Mesothelial cell of epicardium (in vitro differentiated cells): ENCODE measurements at regions not wholly inside any gene's neighbourhood (a gene's known extent, or its start where the extent isn't known, plus 50 kb on each side); places are given as distances from the start of the nearest gene placed in this dataset.

Source experiments
- DNase-seq, 2 experiments: peaks; one replicate each; pipeline ENCODE4 v3.0.0; 2021; ENCODE audit warnings: low spot score in 2 of 2; ENCODE audit not compliant: unreplicated experiment in 2 of 2
- H3K27ac Mint-ChIP-seq: 2 replicates; pipeline ENCODE4 v1.8.0; 2021; ENCODE audit warnings: mixed read lengths
- H3K27me3 Mint-ChIP-seq: 2 replicates; pipeline ENCODE4 v1.8.0; 2021; ENCODE audit warnings: low read depth, mixed read lengths
- H3K36me3 Mint-ChIP-seq: 2 replicates; pipeline ENCODE4 v1.8.0; 2021; ENCODE audit warnings: mixed read lengths
- H3K4me1 Mint-ChIP-seq: 2 replicates; pipeline ENCODE4 v1.8.0; 2021; ENCODE audit warnings: mixed read lengths
- H3K4me3 Mint-ChIP-seq: 2 replicates; pipeline ENCODE4 v1.8.0; 2021; ENCODE audit warnings: mild to moderate bottlenecking, moderate library complexity, mixed read lengths
- H3K9me3 Mint-ChIP-seq: 2 replicates; pipeline ENCODE4 v1.8.0; 2021; ENCODE audit warnings: mixed read lengths
- CTCF ChIP-seq: fragments of 200-600 bp; sonication (generic); IDR thresholded peaks from one replicate; pipeline ENCODE4 v1.5.0; 2021; ENCODE audit warnings: antibody characterized with exemption; ENCODE audit not compliant: unreplicated experiment

DNA sequence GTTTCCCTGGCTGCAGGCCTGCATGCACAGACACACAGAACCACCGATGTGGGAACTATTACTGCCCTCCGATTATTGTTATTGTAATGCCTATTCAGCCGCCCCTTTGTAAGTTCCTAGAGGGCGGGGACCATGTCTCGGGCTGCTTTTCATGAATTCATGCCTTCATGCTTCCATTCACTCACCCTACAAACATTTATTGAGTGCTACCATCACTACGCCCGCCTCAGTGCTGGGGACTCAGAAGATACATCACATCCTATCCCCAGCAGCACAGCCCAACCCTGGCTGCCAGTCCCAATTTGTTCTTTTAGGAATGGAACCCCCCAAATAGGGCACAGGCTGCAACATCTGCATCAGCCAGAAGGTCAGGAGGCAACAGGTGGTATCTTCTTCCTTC lies 75.9 kb downstream of the FOXA2 start:
- Mint-ChIP-seq H3K4me1 (peaks cover 8% of the 10 kb centered on the region), H3K27me3 (peaks cover 40% of the 10 kb centered on the region), H3K27ac (no peak overlapping the region), H3K36me3 (no peaks in the 10 kb centered on the region), H3K4me3 (no peak overlapping the region), H3K9me3 (no peaks in the 10 kb centered on the region)
- TF ChIP-seq CTCF, result no peak
- DNase-seq, result no peak

DNA sequence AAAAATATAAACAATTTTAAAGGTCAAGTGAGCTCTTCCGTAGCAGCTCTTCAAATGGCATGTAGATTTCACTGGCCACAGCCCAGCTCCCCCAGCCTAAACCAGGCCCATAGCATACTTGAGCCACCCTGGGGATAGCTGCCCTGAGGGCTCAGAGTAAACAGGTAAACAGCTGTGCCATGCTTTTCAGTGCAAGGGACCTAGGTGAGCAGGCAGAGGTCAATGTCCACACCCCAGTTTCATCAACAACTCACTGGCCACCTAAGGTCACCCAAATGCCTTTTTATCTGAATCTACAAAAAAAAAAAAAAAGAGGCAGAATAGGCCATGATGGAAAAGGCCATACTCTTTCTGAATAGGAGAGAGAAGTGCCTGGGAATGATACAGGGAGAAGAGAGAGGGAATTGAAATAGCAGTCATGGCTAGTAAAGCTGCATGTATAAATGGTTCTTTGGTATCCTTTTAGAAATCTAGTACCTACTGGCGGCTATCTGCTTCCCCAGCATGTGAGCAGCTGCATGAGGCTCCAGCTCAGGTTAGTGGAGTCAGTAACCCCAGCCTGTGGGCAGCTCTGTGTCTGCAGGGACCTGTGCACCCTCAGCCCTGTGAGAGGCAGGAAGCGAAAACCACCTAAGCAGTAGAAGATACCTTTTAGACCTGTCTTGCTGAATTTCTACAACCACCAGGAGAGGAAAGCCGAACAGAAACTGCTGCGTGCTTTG lies 77.0 kb downstream of the FOXA2 start:
- TF ChIP-seq CTCF, result no peak
- Mint-ChIP-seq H3K27ac (no peak overlapping the region), H3K9me3 (no peaks in the 10 kb centered on the region), H3K27me3 (peaks cover 41% of the 10 kb centered on the region), H3K4me1 (peaks cover 8% of the 10 kb centered on the region), H3K4me3 (no peak overlapping the region), H3K36me3 (no peaks in the 10 kb centered on the region)
- no peak for DNase-seq

- H3K4me3 Mint-ChIP-seq, result no peak overlapping the region
- H3K4me1 Mint-ChIP-seq, result peaks cover 4% of the 10 kb centered on the region
- no peaks in the 10 kb centered on the region for H3K36me3 Mint-ChIP-seq
- no peak overlapping the region for H3K27ac Mint-ChIP-seq
- H3K9me3 Mint-ChIP-seq, result no peaks in the 10 kb centered on the region
- H3K27me3 Mint-ChIP-seq, result peaks cover 45% of the 10 kb centered on the region
- DNase-seq, result no peak
- TF ChIP-seq CTCF, result no peak
These were observed 77.5 kb downstream of the FOXA2 start for GRCh38 chr20:22506827-22507226.

DNA sequence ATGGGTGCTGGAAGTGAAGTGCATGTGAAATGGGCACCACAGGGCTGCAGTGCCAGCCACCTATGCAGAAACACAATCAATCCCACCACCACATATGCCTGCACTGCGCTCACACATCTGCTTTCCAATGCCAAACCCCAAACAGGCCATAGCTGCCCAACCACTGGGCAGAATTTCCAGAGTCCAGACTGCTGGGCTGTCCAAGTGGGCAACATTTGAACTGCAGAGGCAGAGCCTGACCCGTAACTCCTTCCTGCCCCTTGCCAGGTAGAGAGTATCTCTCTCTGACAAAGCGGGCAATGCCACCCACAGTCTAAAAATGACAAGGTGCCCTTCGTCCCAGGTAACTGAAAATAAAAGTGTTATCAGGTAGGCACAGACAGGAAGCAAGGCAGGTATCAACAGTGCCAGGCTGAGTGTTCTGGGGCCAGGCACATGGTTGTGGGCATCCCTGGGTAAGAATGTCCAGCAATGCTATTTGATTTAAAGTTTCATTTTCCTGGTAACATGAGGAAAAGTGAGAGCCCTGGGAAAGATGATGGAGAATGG lies 79.5 kb downstream of the FOXA2 start:
- H3K27me3 Mint-ChIP-seq, result peaks cover 45% of the 10 kb centered on the region

DNA sequence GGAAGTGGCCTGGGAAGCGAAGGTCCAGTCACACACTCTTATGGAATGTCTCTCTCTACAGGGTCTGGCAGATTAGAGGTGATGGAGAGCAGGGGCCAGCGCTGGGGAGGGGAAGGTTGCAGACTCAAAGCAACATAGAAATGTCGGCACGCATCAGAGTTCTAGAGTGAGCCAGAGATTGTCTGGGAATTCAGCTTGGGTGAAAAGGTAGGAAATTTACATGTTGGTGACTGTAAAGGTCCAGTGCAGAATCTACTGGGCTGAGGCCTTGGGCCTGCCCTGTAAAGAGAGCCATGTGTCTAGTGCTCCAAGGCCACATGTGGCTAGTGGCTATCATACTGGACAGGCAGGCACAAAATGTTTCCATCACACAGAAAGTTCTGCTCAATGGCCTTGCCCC lies 80.8 kb downstream of the FOXA2 start:
- no peak for DNase-seq
- TF ChIP-seq CTCF, result no peak
- Mint-ChIP-seq H3K36me3 (no peaks in the 10 kb centered on the region), H3K9me3 (no peaks in the 10 kb centered on the region), H3K4me3 (no peak overlapping the region), H3K27ac (no peak overlapping the region), H3K27me3 (peaks cover 39% of the 10 kb centered on the region), H3K4me1 (no peaks in the 10 kb centered on the region)

More for the DNA sequence above, 79.5 kb downstream of the FOXA2 start:
- Mint-ChIP-seq H3K4me3 (no peak overlapping the region), H3K27ac (no peak overlapping the region), H3K9me3 (no peaks in the 10 kb centered on the region), H3K4me1 (no peaks in the 10 kb centered on the region), H3K36me3 (no peaks in the 10 kb centered on the region)
- no peak for TF ChIP-seq CTCF
- no peak for DNase-seq
